22Rv1 (cell line): ENCODE measurements at regions not wholly inside any gene's neighbourhood (a gene's known extent, or its start where the extent isn't known, plus 50 kb on each side); places are given as distances from the start of the nearest gene placed in this dataset.

Experiments
- H3K27ac ChIP-seq: fragments of 450-650 bp; 2 replicates; pipeline ENCODE4 v1.5.1; 2017
- ZFX ChIP-seq: fragments of 450-650 bp; IDR thresholded peaks from 2 replicates; pipeline ENCODE4 v1.6.1; 2017; ENCODE audit warnings: antibody characterized with exemption, borderline replicate concordance
- TF ChIP-seq, protein P1 (sequence below): fragments of 450-650 bp; IDR thresholded peaks from 2 replicates; pipeline ENCODE4 v1.5.1; 2017; ENCODE audit warnings: mild to moderate bottlenecking

DNA sequence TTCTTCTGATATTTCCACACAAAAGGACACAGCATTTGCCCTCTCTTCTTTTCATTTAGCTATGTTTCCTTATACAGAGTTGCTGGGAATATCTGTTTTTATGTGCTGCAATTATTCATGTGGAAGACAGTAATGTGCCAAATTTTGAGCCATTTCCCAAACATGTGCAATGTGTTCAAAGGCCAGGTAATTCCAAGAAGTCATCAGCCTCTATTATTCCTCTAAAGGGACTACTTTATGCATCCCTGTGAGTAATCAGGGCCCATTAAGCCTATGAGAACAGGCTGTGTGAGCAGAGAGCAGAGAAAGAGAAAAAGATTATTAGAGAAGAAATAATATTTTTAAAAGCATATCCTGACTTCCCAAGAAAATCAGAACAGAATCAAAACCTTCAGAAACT is 107.6 kb upstream of the OSR1 start:
- no peak overlapping the region for H3K27ac ChIP-seq
- no peak for TF ChIP-seq ZFX
- TF ChIP-seq, protein P1, sequence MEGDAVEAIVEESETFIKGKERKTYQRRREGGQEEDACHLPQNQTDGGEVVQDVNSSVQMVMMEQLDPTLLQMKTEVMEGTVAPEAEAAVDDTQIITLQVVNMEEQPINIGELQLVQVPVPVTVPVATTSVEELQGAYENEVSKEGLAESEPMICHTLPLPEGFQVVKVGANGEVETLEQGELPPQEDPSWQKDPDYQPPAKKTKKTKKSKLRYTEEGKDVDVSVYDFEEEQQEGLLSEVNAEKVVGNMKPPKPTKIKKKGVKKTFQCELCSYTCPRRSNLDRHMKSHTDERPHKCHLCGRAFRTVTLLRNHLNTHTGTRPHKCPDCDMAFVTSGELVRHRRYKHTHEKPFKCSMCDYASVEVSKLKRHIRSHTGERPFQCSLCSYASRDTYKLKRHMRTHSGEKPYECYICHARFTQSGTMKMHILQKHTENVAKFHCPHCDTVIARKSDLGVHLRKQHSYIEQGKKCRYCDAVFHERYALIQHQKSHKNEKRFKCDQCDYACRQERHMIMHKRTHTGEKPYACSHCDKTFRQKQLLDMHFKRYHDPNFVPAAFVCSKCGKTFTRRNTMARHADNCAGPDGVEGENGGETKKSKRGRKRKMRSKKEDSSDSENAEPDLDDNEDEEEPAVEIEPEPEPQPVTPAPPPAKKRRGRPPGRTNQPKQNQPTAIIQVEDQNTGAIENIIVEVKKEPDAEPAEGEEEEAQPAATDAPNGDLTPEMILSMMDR, result no peak

DNA sequence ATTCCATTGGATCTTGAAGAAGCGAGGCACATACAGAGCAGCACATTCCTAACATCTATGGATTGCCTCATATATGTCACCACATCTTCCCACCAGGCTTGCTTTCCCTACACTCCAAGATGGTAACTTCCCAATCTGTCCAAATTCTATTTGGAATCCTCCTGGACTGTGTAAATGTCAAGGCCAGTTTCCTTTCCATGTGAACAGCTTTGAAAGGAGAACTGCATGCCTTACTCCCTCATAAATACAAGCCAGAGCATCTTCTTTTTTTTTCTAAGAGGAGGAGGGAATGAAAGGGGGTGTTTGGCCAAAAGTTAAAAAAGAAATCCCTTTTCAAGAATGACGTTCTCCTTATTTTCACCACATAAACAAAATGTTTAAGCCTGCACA is 103.8 kb upstream of the OSR1 start:
- TF ChIP-seq ZFX, result no peak
- TF ChIP-seq, protein P1, result no peak
- no peak overlapping the region for H3K27ac ChIP-seq

- no peak overlapping the region for H3K27ac ChIP-seq
- TF ChIP-seq ZFX, result no peak
- TF ChIP-seq, protein P1, result no peak
These were observed 103.3 kb upstream of the OSR1 start for GRCh38 chr2:19461504-19462255.

GRCh38 chr2:19460761-19461160 is 102.3 kb upstream of the OSR1 start:
- TF ChIP-seq ZFX, result no peak
- TF ChIP-seq, protein P1, result no peak
- H3K27ac ChIP-seq, result no peak overlapping the region

- TF ChIP-seq, protein P1, result no peak
- no peak for TF ChIP-seq ZFX
- H3K27ac ChIP-seq, result no peak overlapping the region
These were observed 100.1 kb upstream of the OSR1 start for GRCh38 chr2:19458427-19459003.

- no peak overlapping the region for H3K27ac ChIP-seq
- TF ChIP-seq, protein P1, result no peak
- no peak for TF ChIP-seq ZFX
These were observed 99.4 kb upstream of the OSR1 start for GRCh38 chr2:19457809-19458208.

- TF ChIP-seq, protein P1, result no peak
- TF ChIP-seq ZFX, result no peak
- H3K27ac ChIP-seq, result no peak overlapping the region
These were observed 98.4 kb upstream of the OSR1 start for GRCh38 chr2:19456705-19457309.
